ENCODE measurements at regions not wholly inside any gene's neighbourhood (a gene's known extent, or its start where the extent isn't known, plus 50 kb on each side); places are given as distances from the start of the nearest gene placed in this dataset.

DNA sequence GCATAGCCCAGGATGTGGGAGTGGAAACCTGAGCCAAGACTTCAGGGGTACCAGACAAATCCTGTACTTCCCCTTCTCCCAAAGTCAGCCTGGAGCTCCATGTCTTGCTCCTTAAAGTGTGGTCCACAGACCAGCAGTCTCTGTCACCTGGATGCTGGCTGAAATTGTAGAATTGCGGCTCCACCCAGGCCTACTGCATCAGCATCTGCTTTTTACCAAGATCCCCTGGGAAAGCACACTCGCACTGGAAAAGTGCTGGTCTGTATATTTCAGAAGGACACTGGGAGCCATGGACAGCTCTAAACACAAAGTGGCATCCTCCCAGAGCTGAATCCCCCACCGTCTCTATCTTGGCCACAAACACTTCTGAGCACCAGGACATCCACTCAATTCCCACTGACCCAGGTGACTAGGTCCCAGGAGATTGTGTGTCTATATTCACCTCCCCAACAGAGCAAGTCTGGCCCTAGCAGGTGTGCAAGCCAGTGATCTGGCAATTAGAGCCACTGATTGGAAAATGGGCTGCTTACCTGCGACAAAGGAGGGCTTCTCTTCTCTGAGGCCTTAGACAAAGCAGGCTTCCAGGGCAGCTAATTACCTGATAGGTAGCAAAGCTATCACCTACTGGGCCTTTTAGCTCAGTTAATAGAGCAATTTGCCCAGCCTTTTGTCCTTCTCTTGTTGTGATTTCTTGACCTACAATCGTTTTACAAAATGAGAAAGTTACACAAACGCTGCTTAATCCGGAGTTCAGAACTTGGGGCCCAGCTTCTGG, 443.3 kb downstream of the MN1 start:
- Histone ChIP-seq H3K27me3 (no peaks in the 10 kb centered on the region), H3K4me1 (no peaks in the 10 kb centered on the region), H3K4me3 (no peak overlapping the region), H3K27ac (no peak overlapping the region), H3K36me3 (no peaks in the 10 kb centered on the region), H3K9me3 (no peaks in the 10 kb centered on the region)
- TF ChIP-seq, protein P1, sequence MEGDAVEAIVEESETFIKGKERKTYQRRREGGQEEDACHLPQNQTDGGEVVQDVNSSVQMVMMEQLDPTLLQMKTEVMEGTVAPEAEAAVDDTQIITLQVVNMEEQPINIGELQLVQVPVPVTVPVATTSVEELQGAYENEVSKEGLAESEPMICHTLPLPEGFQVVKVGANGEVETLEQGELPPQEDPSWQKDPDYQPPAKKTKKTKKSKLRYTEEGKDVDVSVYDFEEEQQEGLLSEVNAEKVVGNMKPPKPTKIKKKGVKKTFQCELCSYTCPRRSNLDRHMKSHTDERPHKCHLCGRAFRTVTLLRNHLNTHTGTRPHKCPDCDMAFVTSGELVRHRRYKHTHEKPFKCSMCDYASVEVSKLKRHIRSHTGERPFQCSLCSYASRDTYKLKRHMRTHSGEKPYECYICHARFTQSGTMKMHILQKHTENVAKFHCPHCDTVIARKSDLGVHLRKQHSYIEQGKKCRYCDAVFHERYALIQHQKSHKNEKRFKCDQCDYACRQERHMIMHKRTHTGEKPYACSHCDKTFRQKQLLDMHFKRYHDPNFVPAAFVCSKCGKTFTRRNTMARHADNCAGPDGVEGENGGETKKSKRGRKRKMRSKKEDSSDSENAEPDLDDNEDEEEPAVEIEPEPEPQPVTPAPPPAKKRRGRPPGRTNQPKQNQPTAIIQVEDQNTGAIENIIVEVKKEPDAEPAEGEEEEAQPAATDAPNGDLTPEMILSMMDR (IDR thresholded peaks at IDR 0.05 in 4 of 5, conservative IDR thresholded peaks at IDR 0.05 in 1 of 5): no peak
- intact Hi-C loops (cut with DNase I; ENCODE audit: low total_unique reads): no loop called here
- ATAC-seq: no peak
- in situ Hi-C loops (cut with MboI; ENCODE audit: low sequenced_read_pairs in 4 of 4): no loop called here
- DNase-seq: no peak

DNA sequence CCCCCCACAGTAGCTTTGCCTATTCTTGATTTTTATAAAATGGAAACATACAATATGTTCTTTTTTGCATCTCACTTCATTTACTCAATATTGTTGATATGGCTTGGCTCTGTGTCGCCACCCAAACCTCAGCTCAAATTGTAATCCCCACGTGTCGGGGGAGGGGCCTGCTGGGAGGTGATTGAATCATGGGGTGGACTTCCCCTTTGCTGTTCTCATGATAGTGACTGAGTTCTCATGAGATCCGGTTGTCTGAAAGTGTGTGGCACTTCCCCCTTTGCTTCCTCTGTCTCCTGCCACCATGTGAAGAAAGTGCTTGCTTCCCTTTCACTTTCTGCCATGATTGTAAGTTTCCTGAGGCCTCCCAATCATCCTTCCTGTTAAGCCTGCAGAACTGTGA, 431.3 kb downstream of the MN1 start:
- TF ChIP-seq, protein P1 (IDR thresholded peaks at IDR 0.05 in 4 of 5, conservative IDR thresholded peaks at IDR 0.05 in 1 of 5): no peak
- TF ChIP-seq POLR2A (IDR thresholded peaks at IDR 0.05): no peak
- Histone ChIP-seq H3K4me1 (no peaks in the 10 kb centered on the region), H3K27ac (no peak overlapping the region), H3K4me3 (no peak overlapping the region), H3K36me3 (no peaks in the 10 kb centered on the region), H3K27me3 (peaks cover 0 to 29% (median 11%) of the 10 kb centered on the region in 3 donors), H3K9me3 (no peaks in the 10 kb centered on the region)
- no peak for DNase-seq
- no peak for ATAC-seq
- intact Hi-C loops (cut with DNase I; ENCODE audit: low total_unique reads) (no loop called here), in situ Hi-C loops (cut with MboI; ENCODE audit: low sequenced_read_pairs in 4 of 4) (no loop called here)

DNA sequence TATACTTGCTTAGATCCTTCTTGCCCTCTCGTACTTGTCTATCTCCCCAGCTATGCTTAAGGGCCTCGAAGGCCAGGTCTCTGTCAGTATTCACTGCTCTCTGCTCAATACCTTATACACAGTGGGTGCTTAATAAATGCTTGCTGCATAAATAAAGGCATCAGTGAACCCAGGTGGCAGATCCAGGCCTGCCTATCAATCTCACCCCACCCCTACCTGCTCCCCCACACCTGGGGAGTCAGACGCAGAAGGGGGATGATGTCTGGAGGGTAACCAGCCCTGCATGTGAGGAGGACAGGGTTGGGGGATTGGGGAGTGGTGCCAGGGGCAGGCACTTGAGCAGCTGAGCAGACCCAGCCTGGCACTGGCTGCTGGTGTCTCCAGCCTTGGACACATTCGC, 430.6 kb downstream of the MN1 start:
- H3K27ac ChIP-seq: no peak overlapping the region
- no peak for ATAC-seq
- in situ Hi-C loops (cut with MboI; ENCODE audit: low sequenced_read_pairs in 4 of 4): no loop called here
- peaks cover 0 to 29% (median 11%) of the 10 kb centered on the region in 3 donors for H3K27me3 ChIP-seq
- no peaks in the 10 kb centered on the region for H3K9me3 ChIP-seq
- H3K4me1 ChIP-seq: no peaks in the 10 kb centered on the region
- DNase-seq: no peak
- TF ChIP-seq POLR2A (IDR thresholded peaks at IDR 0.05): no peak
- no peak overlapping the region for H3K4me3 ChIP-seq
- intact Hi-C loops (cut with DNase I; ENCODE audit: low total_unique reads): no loop called here
- no peaks in the 10 kb centered on the region for H3K36me3 ChIP-seq

DNA sequence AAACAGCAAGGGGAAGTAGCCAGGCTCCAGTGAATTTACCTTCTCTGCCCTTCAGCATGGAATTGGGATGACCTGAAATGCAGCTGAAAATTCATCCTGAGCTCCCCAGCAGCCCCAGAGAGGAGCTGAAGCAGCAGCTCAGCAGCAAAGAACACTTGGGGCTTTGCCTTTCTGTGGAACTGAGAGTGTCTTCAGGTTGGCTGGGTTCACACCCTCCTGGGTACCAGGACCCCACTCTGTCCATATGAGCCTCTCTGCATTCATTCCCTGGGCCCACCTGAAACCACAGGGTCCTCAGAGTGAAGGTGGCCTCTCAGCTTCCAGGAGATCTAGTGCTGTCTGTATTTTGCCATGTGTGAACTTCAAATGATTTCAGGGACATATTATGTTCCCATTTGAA, 429.2 kb downstream of the MN1 start:
- H3K4me1 ChIP-seq: no peaks in the 10 kb centered on the region
- in situ Hi-C loops (cut with MboI; ENCODE audit: low sequenced_read_pairs in 4 of 4): no loop called here
- no peak overlapping the region for H3K4me3 ChIP-seq
- H3K36me3 ChIP-seq: no peaks in the 10 kb centered on the region
- H3K27me3 ChIP-seq: peaks cover 0 to 26% (median 11%) of the 10 kb centered on the region in 3 donors
- TF ChIP-seq, protein P1 (IDR thresholded peaks at IDR 0.05 in 4 of 5, conservative IDR thresholded peaks at IDR 0.05 in 1 of 5): no peak
- TF ChIP-seq POLR2A (IDR thresholded peaks at IDR 0.05): no peak
- no peak overlapping the region for H3K27ac ChIP-seq
- ATAC-seq: no peak
- no peak for DNase-seq
- no peaks in the 10 kb centered on the region for H3K9me3 ChIP-seq
- intact Hi-C loops (cut with DNase I; ENCODE audit: low total_unique reads): no loop called here

DNA sequence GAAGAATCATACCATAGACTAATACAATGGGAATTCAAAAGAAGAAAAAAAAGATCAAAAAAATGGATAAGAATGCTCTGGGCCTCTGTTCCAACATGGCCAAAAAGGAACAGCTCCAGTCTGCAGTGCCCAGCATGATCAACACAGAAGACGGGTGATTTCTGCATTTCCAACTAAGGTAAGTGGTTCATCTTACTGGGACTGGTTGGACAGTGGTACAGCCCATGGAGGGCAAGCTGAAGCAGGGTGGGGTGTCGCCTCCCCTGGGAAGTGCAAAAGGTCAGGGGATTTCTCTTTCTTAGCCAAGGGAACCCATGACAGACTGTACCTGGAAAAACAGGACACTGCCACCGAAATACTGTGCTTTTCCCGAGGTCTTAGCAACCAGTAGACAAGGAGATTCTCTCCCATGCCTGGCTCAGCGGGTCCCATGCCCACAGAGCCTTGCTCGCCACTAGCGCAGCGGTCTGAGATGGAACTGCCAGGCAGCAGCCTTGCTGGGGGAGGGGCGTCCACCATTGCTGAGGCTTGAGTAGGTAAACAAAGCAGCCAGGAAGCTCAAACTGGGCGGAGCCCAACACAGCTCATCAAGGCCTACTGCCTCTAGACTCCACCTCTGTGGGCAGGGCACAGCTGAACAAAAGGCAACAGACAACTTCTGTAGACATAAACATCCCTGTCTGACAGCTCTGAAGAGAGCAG, 428.4 kb downstream of the MN1 start:
- intact Hi-C loops (cut with DNase I; ENCODE audit: low total_unique reads) (no loop called here), in situ Hi-C loops (cut with MboI; ENCODE audit: low sequenced_read_pairs in 4 of 4) (no loop called here)
- Histone ChIP-seq H3K27me3 (peaks cover 0 to 23% (median 11%) of the 10 kb centered on the region in 3 donors), H3K9me3 (no peaks in the 10 kb centered on the region), H3K4me3 (no peak overlapping the region), H3K36me3 (no peaks in the 10 kb centered on the region), H3K27ac (no peak overlapping the region), H3K4me1 (peaks cover 0 to 4% of the 10 kb centered on the region in 2 donors)
- DNase-seq (no peak), ATAC-seq (no peak)
- no peak for TF ChIP-seq POLR2A (IDR thresholded peaks at IDR 0.05)
- TF ChIP-seq, protein P1 (IDR thresholded peaks at IDR 0.05 in 4 of 5, conservative IDR thresholded peaks at IDR 0.05 in 1 of 5): no peak

Measured in gastrocnemius medialis (tissue), 4 donors.